GM19372 (cell line): ENCODE measurements at regions not wholly inside any gene's neighbourhood (a gene's known extent, or its start where the extent isn't known, plus 50 kb on each side); places are given as distances from the start of the nearest gene placed in this dataset.
A peak's percentile ranks its signal among the peaks of the same experiment; 100 is the strongest.

Experiments used
- ATAC-seq: cut with Tn5 transposase; IDR thresholded peaks from one replicate; pipeline ENCODE4 v1.9.1; 2021; ENCODE audit warnings: mild to moderate bottlenecking, low read depth, moderate library complexity; ENCODE audit not compliant: unreplicated experiment

DNA sequence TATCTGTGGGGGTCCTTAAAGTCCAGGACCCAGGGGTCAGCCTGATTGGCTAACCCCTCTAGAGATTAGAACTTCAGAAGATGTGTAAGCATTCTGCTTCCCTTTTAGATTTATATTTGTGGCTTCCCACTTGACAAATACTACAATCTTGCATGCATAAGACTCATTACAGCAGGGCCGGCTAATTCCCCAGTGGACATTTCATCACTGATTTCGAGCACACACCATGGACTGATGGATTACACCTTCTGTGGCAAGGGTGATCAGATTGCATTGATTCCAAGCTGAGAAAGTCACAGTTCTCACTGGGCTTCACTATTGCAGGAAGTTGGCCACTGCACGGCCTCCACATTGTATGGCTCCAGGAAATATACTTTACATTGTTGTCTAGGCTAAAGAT is 65.8 kb upstream of the DAPK1 start:
- ATAC-seq: no peak

- ATAC-seq: no peak
Observed at GRCh38 chr9:87433853-87434252, 63.8 kb upstream of the DAPK1 start.

DNA sequence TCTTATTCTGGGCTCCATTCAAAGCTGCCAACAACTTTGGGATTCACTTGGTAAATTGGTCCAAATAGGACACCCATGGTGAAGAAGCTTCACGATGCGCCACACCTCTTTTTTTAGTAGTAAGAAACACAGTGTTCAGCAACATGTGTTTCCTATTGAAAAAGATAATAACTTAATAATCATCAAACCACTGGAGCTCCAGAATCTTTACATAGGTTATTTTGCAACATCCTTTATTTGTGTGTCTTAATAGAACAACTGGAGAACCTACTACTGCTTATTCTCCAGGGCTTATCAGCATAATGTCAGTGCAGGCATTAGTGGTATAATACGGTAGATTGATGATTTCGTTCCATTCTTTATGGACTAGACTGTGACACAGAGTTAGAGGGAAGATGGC is 63.3 kb upstream of the DAPK1 start:
- ATAC-seq: no peak

DNA sequence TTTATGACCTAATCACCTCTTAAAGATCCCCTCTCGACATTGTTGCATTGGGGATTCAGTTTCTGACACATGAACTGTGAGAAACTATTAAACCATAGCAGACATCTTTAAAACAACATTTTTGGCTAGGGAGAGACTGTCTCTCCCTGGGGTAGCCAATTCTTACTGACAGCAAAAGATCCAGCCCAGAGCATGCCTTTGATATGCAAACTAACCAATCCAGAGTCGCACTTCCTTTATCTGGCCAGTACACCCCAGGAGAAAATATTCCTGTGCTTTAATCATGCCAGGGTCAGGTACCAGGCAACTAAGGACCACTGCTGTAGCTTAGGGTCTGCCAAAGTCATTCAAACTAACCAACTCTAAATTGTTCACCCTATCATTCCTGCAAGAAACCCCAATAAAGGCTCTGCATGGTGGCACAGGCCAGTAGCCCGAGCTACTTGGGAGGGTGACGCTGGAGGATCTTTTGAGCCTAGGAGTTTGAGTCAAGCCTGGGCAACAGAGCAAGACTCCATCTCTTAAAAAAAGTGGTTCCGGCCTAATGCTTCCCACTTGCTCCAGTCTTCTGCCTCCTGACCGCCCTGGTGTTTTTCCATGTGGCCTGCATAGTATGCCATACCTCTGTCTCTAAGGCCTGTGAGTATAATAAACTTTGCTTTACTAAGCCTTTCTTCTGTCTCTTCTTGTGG is 62.3 kb upstream of the DAPK1 start:
- no peak for ATAC-seq

DNA sequence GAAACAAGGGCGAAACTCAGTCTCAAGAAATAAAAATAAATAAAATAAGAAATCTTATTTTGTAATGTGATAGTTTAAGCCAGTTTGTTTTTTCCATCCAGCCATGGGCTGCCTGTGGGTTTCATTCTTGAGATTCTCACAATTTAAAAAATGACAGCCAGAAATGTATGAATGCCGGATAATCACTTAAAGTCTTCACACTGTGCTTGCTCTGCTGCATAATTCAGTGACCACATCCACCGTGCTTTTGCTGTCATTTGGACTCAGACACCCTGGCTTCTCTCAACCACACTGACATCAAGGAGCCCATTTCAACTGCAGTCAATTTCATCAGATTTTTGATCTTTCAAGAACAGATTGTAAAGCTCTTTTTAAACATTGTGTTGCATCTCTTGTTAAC is 61.0 kb upstream of the DAPK1 start:
- no peak for ATAC-seq

DNA sequence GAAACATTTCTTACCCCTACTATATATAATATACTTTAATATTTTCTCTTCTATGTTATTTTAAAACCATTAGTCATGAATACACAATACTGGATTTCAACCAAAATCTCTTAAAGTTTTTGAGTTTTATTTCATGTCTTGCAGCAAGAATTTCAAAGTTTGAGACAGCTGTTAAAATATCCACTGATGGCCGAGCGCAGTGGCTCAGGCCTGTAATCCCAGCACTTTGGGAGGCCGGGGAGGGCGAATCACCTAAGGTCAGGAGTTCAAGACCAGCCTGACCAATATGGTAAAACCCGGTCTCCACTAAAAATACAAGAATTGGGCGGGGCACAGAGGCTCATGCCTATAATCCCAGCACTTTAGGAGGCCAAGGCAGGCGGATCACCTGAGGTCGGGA is 59.7 kb upstream of the DAPK1 start:
- ATAC-seq: no peak

DNA sequence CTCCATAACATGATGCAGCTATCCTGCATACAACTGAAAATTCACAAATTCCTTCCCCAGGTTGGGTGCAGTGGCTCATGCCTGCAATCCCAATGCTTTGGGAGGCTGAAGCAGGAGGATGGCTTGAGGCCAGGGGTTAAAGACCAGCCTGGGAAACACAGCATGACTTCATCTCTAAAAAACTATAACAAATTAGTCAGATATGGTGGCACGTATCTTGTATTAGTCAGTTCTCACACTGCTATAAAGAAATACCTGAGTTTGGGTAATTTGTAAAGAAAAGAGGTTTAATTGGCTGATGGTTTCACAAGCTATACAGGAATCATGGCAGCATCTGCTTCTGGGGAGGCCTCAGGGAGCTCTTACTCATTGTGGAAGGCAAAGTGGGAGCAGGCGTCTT is 56.4 kb upstream of the DAPK1 start:
- ATAC-seq: no peak

DNA sequence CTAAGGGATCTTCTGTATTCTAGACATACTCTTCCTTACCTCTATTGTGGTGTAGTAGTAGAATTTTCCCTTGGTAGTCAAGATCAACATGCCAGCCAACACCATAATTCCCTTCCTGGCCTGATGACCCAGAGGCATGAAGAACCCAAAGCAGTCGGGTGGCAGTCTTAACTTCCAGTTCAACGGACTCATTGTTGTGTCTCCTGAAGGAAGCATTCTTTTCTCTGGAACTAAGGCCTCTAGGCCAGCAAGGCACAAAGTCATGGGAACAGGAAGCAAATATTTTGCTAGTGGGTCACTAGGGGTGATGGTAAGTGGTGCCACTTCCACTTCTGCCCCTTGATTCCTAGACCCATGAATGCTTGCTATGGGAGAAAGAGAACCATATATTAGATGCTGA is 55.2 kb upstream of the DAPK1 start:
- ATAC-seq: no peak

GRCh38 chr9:87443006-87443405 is 54.7 kb upstream of the DAPK1 start:
- ATAC-seq: no peak

- no peak for ATAC-seq
Observed at GRCh38 chr9:87443461-87443860, 54.2 kb upstream of the DAPK1 start.

GRCh38 chr9:87445646-87446045 is 52.0 kb upstream of the DAPK1 start:
- ATAC-seq: peak; percentile 99

DNA sequence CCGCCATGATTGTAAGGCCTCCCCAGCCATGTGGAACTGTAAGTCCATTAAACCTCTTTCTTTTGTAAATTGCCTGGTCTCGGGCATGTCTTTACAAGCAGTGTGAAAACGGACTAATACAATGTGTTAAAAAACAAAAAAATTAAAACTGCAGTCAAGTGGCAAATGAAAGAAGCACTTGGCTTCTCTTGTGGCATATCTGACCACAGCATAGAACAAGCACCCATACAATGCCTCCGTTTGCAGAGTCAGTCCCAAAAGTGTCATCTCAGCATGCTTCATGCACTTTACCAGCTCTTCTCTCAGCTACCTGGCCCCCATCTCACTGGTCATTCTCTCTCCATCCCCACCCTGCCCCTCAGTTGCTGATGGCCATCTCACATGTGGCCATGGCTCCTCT is 51.1 kb upstream of the DAPK1 start:
- no peak for ATAC-seq

- no peak for ATAC-seq
Observed at GRCh38 chr9:87447547-87448432, 49.9 kb upstream of the DAPK1 start.
